ENCODE measurements at regions not wholly inside any gene's neighbourhood (a gene's known extent, or its start where the extent isn't known, plus 50 kb on each side); places are given as distances from the start of the nearest gene placed in this dataset.

DNA sequence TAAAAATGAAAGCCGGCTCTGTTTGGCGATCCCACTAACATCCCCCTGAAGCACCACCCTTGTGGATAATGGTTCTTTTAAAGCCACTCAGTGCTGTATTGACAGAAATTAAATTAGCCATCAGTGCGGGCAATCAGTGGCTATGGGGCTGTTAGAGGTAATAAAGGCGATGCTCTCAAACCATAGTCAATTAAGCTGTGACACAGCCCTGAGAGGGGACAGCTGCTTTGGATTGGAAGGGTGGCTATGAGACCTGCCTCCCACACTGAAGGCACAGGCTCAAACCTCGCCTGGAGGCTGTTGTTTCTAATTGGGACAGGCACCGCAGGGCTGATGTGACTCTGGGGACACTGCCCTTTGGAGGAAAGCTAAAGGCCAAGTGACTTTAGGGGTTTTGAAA, 562.2 kb downstream of the VRK1 start:
- Histone ChIP-seq H2AFZ (ENCODE audit: low read depth, low read length) (no peak overlapping the region), H3K79me2 (replicated peaks; ENCODE audit: insufficient read depth, low read length) (no peaks in the 10 kb centered on the region), H3F3A (ENCODE audit: insufficient read depth, low read length, poor library complexity, severe bottlenecking) (no peaks in the 10 kb centered on the region), H4K20me1 (ENCODE audit: insufficient read depth) (no peaks in the 10 kb centered on the region), H3K4me2 (ENCODE audit: low read length) (no peak overlapping the region), H3K27ac (ENCODE audit: low read length) (peak overlapping the region; percentile 29), H3K27me3 (ENCODE audit: insufficient read depth, low read depth, low read length) (no peaks in the 10 kb centered on the region), H3K4me3 (ENCODE audit: low read length) (no peak overlapping the region), H3K9me3 (ENCODE audit: low read length) (no peaks in the 10 kb centered on the region), H3K36me3 (ENCODE audit: insufficient read depth, low read length) (no peaks in the 10 kb centered on the region), H3K9ac (ENCODE audit: low read length) (no peak overlapping the region), H3K9me2 (ENCODE audit: insufficient read depth, low read length) (no peaks in the 10 kb centered on the region)
- peak; percentile 54 for TF ChIP-seq POLR2AphosphoS5 (IDR thresholded peaks at IDR 0.05)
- TF ChIP-seq SMC3 (conservative IDR thresholded peaks at IDR 0.05; ENCODE audit: poor library complexity): no peak

DNA sequence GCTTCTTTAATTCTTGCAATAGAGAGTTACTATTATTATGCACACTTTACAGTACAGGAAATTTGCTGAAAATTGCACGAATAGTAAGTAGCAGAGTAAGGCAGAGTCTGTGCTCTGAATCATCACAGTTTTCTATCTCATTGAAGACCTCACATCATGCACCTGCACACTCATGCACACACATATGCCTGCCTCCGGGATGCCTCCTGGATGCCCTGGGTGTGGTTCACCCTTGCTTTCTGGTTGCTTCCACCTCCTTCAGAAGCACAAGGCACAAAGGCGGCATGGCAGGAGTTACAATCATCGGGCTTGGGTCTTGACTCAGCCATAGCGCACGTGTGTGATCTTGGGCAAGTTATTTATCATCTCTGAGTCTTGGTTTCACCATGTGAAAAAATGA, 564.0 kb downstream of the VRK1 start:
- no peak overlapping the region for H2AFZ ChIP-seq (ENCODE audit: low read depth, low read length)
- H3K4me2 ChIP-seq (ENCODE audit: low read length): no peak overlapping the region
- H4K20me1 ChIP-seq (ENCODE audit: insufficient read depth): no peaks in the 10 kb centered on the region
- TF ChIP-seq, protein P1, sequence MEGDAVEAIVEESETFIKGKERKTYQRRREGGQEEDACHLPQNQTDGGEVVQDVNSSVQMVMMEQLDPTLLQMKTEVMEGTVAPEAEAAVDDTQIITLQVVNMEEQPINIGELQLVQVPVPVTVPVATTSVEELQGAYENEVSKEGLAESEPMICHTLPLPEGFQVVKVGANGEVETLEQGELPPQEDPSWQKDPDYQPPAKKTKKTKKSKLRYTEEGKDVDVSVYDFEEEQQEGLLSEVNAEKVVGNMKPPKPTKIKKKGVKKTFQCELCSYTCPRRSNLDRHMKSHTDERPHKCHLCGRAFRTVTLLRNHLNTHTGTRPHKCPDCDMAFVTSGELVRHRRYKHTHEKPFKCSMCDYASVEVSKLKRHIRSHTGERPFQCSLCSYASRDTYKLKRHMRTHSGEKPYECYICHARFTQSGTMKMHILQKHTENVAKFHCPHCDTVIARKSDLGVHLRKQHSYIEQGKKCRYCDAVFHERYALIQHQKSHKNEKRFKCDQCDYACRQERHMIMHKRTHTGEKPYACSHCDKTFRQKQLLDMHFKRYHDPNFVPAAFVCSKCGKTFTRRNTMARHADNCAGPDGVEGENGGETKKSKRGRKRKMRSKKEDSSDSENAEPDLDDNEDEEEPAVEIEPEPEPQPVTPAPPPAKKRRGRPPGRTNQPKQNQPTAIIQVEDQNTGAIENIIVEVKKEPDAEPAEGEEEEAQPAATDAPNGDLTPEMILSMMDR (IDR thresholded peaks at IDR 0.05; ENCODE audit: poor library complexity, severe bottlenecking): no peak
- no peak for TF ChIP-seq SMC3 (conservative IDR thresholded peaks at IDR 0.05; ENCODE audit: poor library complexity)
- no peak for TF ChIP-seq MXI1 (conservative IDR thresholded peaks at IDR 0.05; ENCODE audit: poor library complexity, severe bottlenecking)
- no peak for TF ChIP-seq EP300 (conservative IDR thresholded peaks at IDR 0.05; ENCODE audit: poor library complexity, severe bottlenecking)
- no peak for TF ChIP-seq TAF1 (IDR thresholded peaks at IDR 0.05; ENCODE audit: low read depth)
- TF ChIP-seq, protein P2, sequence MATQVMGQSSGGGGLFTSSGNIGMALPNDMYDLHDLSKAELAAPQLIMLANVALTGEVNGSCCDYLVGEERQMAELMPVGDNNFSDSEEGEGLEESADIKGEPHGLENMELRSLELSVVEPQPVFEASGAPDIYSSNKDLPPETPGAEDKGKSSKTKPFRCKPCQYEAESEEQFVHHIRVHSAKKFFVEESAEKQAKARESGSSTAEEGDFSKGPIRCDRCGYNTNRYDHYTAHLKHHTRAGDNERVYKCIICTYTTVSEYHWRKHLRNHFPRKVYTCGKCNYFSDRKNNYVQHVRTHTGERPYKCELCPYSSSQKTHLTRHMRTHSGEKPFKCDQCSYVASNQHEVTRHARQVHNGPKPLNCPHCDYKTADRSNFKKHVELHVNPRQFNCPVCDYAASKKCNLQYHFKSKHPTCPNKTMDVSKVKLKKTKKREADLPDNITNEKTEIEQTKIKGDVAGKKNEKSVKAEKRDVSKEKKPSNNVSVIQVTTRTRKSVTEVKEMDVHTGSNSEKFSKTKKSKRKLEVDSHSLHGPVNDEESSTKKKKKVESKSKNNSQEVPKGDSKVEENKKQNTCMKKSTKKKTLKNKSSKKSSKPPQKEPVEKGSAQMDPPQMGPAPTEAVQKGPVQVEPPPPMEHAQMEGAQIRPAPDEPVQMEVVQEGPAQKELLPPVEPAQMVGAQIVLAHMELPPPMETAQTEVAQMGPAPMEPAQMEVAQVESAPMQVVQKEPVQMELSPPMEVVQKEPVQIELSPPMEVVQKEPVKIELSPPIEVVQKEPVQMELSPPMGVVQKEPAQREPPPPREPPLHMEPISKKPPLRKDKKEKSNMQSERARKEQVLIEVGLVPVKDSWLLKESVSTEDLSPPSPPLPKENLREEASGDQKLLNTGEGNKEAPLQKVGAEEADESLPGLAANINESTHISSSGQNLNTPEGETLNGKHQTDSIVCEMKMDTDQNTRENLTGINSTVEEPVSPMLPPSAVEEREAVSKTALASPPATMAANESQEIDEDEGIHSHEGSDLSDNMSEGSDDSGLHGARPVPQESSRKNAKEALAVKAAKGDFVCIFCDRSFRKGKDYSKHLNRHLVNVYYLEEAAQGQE (IDR thresholded peaks at IDR 0.05; ENCODE audit: borderline replicate concordance): no peak
- no peak for TF ChIP-seq POLR2AphosphoS5 (IDR thresholded peaks at IDR 0.05)
- no peak for TF ChIP-seq RAD21 (conservative IDR thresholded peaks at IDR 0.05)
- TF ChIP-seq EZH2 (IDR thresholded peaks at IDR 0.05; ENCODE audit: borderline replicate concordance, insufficient read depth, low read length, poor library complexity, severe bottlenecking): no peak
- H3K79me2 ChIP-seq (replicated peaks; ENCODE audit: insufficient read depth, low read length): no peaks in the 10 kb centered on the region
- H3K27ac ChIP-seq (ENCODE audit: low read length): peak overlapping the region; percentile 58
- H3K9me3 ChIP-seq (ENCODE audit: low read length): no peaks in the 10 kb centered on the region
- H3F3A ChIP-seq (ENCODE audit: insufficient read depth, low read length, poor library complexity, severe bottlenecking): no peaks in the 10 kb centered on the region
- H3K9ac ChIP-seq (ENCODE audit: low read length): no peak overlapping the region
- H3K27me3 ChIP-seq (ENCODE audit: insufficient read depth, low read depth, low read length): no peaks in the 10 kb centered on the region
- no peaks in the 10 kb centered on the region for H3K9me2 ChIP-seq (ENCODE audit: insufficient read depth, low read length)
- H3K4me3 ChIP-seq (ENCODE audit: low read length): no peak overlapping the region
- no peaks in the 10 kb centered on the region for H3K36me3 ChIP-seq (ENCODE audit: insufficient read depth, low read length)

DNA sequence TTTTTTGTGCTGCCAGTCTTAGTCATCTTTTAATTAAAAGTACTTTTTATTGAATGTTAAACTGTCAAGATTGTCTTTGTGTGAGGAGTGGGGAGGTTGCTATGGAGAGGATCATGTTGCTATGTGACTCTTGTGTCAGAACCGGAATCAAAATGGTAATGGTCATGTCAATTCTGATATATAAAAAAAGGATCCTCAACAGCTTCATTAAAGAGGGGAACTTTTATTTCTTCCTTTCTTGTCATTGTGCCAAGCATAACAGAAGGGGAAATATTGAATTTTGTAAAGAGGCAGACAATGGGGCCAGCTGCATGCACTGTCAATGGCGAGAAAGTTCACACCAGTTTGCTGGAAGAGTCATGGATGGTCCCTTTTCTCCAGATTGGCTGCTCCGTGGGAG, 564.8 kb downstream of the VRK1 start:
- no peak overlapping the region for H2AFZ ChIP-seq (ENCODE audit: low read depth, low read length)

More for the DNA sequence above, 564.8 kb downstream of the VRK1 start:
- H3K4me3 ChIP-seq (ENCODE audit: low read length): no peak overlapping the region
- peak; percentile 56 for TF ChIP-seq EP300 (conservative IDR thresholded peaks at IDR 0.05; ENCODE audit: poor library complexity, severe bottlenecking)
- no peak for TF ChIP-seq RAD21 (conservative IDR thresholded peaks at IDR 0.05)
- no peaks in the 10 kb centered on the region for H3K9me2 ChIP-seq (ENCODE audit: insufficient read depth, low read length)
- H3K4me2 ChIP-seq (ENCODE audit: low read length): no peak overlapping the region
- no peaks in the 10 kb centered on the region for H3K36me3 ChIP-seq (ENCODE audit: insufficient read depth, low read length)
- no peaks in the 10 kb centered on the region for H3F3A ChIP-seq (ENCODE audit: insufficient read depth, low read length, poor library complexity, severe bottlenecking)
- H3K9ac ChIP-seq (ENCODE audit: low read length): no peak overlapping the region
- H3K27me3 ChIP-seq (ENCODE audit: insufficient read depth, low read depth, low read length): no peaks in the 10 kb centered on the region
- peak overlapping the region; percentile 58 for H3K27ac ChIP-seq (ENCODE audit: low read length)
- H3K9me3 ChIP-seq (ENCODE audit: low read length): no peaks in the 10 kb centered on the region
- no peaks in the 10 kb centered on the region for H3K79me2 ChIP-seq (replicated peaks; ENCODE audit: insufficient read depth, low read length)
- H4K20me1 ChIP-seq (ENCODE audit: insufficient read depth): no peaks in the 10 kb centered on the region

Data from neural cell (in vitro differentiated cells).